ENCODE measurements at regions not wholly inside any gene's neighbourhood (a gene's known extent, or its start where the extent isn't known, plus 50 kb on each side); places are given as distances from the start of the nearest gene placed in this dataset.

GRCh38 chr3:181050738-181051137 lies 61.2 kb upstream of the DNAJC19 start:
- no peak for DNase-seq

- DNase-seq = no peak
These were observed 50.5 kb upstream of the DNAJC19 start for GRCh38 chr3:181040030-181040429.

All from stimulated activated CD4-positive, alpha-beta T cell treated with anti-CD3 and anti-CD28 coated beads, Interleukin-4, amount 100 ng/mL, for 4 hours (primary cell).